ENCODE measurements at regions not wholly inside any gene's neighbourhood (a gene's known extent, or its start where the extent isn't known, plus 50 kb on each side); places are given as distances from the start of the nearest gene placed in this dataset.
A peak's percentile ranks its signal among the peaks of the same experiment; 100 is the strongest.
"Not testable (repeated sequence)": the region's sequence is repeated elsewhere in the genome, so short reads cannot be mapped to it uniquely, and the experiment has no call there.

- no peak for TF ChIP-seq JUND (IDR thresholded peaks at IDR 0.05; ENCODE audit: low read depth)
- no peak for DNase-seq (ENCODE audit: low read depth in 1 of 2, low spot score in 1 of 2)
- in situ Hi-C loops (cut with HindIII; ENCODE audit: low pct_unique_long_range_greater_than_20kb, low sequenced_read_pairs), result no loop called here
These were observed 545.3 kb downstream of the TSN start for GRCh38 chr2:122300758-122301157.

GRCh38 chr2:122307763-122308162 is 552.3 kb downstream of the TSN start:
- TF ChIP-seq JUND (IDR thresholded peaks at IDR 0.05; ENCODE audit: low read depth), result no peak
- no peak for DNase-seq (ENCODE audit: low read depth in 1 of 2, low spot score in 1 of 2)
- in situ Hi-C loops (cut with HindIII; ENCODE audit: low pct_unique_long_range_greater_than_20kb, low sequenced_read_pairs), result no loop called here

GRCh38 chr2:122315306-122315705 is 559.9 kb downstream of the TSN start:
- in situ Hi-C loops (cut with HindIII; ENCODE audit: low pct_unique_long_range_greater_than_20kb, low sequenced_read_pairs), result no loop called here
- DNase-seq (ENCODE audit: low read depth in 1 of 2, low spot score in 1 of 2), result no peak
- no peak for TF ChIP-seq JUND (IDR thresholded peaks at IDR 0.05; ENCODE audit: low read depth)

- no peak for DNase-seq (ENCODE audit: low read depth in 1 of 2, low spot score in 1 of 2)
- TF ChIP-seq JUND (IDR thresholded peaks at IDR 0.05; ENCODE audit: low read depth), result no peak
- in situ Hi-C loops (cut with HindIII; ENCODE audit: low pct_unique_long_range_greater_than_20kb, low sequenced_read_pairs), result no loop called here
These were observed 564.2 kb downstream of the TSN start for GRCh38 chr2:122319539-122320132.

- TF ChIP-seq JUND (IDR thresholded peaks at IDR 0.05; ENCODE audit: low read depth), result no peak
- in situ Hi-C loops (cut with HindIII; ENCODE audit: low pct_unique_long_range_greater_than_20kb, low sequenced_read_pairs), result no loop called here
These were observed 567.4 kb downstream of the TSN start for GRCh38 chr2:122322815-122323214.

GRCh38 chr2:122323927-122324326 is 568.5 kb downstream of the TSN start:
- in situ Hi-C loops (cut with HindIII; ENCODE audit: low pct_unique_long_range_greater_than_20kb, low sequenced_read_pairs), result no loop called here
- no peak for TF ChIP-seq JUND (IDR thresholded peaks at IDR 0.05; ENCODE audit: low read depth)
- DNase-seq (ENCODE audit: low read depth in 1 of 2, low spot score in 1 of 2), result no peak

More at GRCh38 chr2:122322815-122323214, 567.4 kb downstream of the TSN start:
- no peak for DNase-seq (ENCODE audit: low read depth in 1 of 2, low spot score in 1 of 2)

- in situ Hi-C loops (cut with HindIII; ENCODE audit: low pct_unique_long_range_greater_than_20kb, low sequenced_read_pairs), result no loop called here
- no peak for DNase-seq (ENCODE audit: low read depth in 1 of 2, low spot score in 1 of 2)
- TF ChIP-seq JUND (IDR thresholded peaks at IDR 0.05; ENCODE audit: low read depth), result no peak
These were observed 571.0 kb downstream of the TSN start for GRCh38 chr2:122326471-122326870.

GRCh38 chr2:122328816-122329215 is 573.4 kb downstream of the TSN start:
- no peak for DNase-seq (ENCODE audit: low read depth in 1 of 2, low spot score in 1 of 2)
- in situ Hi-C loops (cut with HindIII; ENCODE audit: low pct_unique_long_range_greater_than_20kb, low sequenced_read_pairs), result no loop called here
- TF ChIP-seq JUND (IDR thresholded peaks at IDR 0.05; ENCODE audit: low read depth), result no peak

- in situ Hi-C loops (cut with HindIII; ENCODE audit: low pct_unique_long_range_greater_than_20kb, low sequenced_read_pairs), result no loop called here
- TF ChIP-seq JUND (IDR thresholded peaks at IDR 0.05; ENCODE audit: low read depth), result no peak
- DNase-seq (ENCODE audit: low read depth in 1 of 2, low spot score in 1 of 2), result no peak
These were observed 573.8 kb downstream of the TSN start for GRCh38 chr2:122329278-122329677.

- no peak for TF ChIP-seq JUND (IDR thresholded peaks at IDR 0.05; ENCODE audit: low read depth)
- DNase-seq (ENCODE audit: low read depth in 1 of 2, low spot score in 1 of 2), result no peak
- in situ Hi-C loops (cut with HindIII; ENCODE audit: low pct_unique_long_range_greater_than_20kb, low sequenced_read_pairs), result no loop called here
These were observed 578.5 kb downstream of the TSN start for GRCh38 chr2:122333932-122334331.

GRCh38 chr2:122338000-122338399 is 582.5 kb downstream of the TSN start:
- TF ChIP-seq JUND (IDR thresholded peaks at IDR 0.05; ENCODE audit: low read depth), result no peak
- in situ Hi-C loops (cut with HindIII; ENCODE audit: low pct_unique_long_range_greater_than_20kb, low sequenced_read_pairs), result no loop called here
- DNase-seq (ENCODE audit: low read depth in 1 of 2, low spot score in 1 of 2), result no peak

GRCh38 chr2:122340246-122340645 is 584.8 kb downstream of the TSN start:
- no peak for DNase-seq (ENCODE audit: low read depth in 1 of 2, low spot score in 1 of 2)
- in situ Hi-C loops (cut with HindIII; ENCODE audit: low pct_unique_long_range_greater_than_20kb, low sequenced_read_pairs), result no loop called here
- no peak for TF ChIP-seq JUND (IDR thresholded peaks at IDR 0.05; ENCODE audit: low read depth)

GRCh38 chr2:122341007-122341406 is 585.6 kb downstream of the TSN start:
- no peak for TF ChIP-seq JUND (IDR thresholded peaks at IDR 0.05; ENCODE audit: low read depth)
- in situ Hi-C loops (cut with HindIII; ENCODE audit: low pct_unique_long_range_greater_than_20kb, low sequenced_read_pairs), result no loop called here
- no peak for DNase-seq (ENCODE audit: low read depth in 1 of 2, low spot score in 1 of 2)

GRCh38 chr2:122352151-122352550 is 596.7 kb downstream of the TSN start:
- DNase-seq (ENCODE audit: low read depth in 1 of 2, low spot score in 1 of 2), result peak in 1 of 2 experiments; percentile 41
- in situ Hi-C loops (cut with HindIII; ENCODE audit: low pct_unique_long_range_greater_than_20kb, low sequenced_read_pairs), result not testable (repeated sequence)

Measured in T47D (cell line).